ENCODE measurements at regions not wholly inside any gene's neighbourhood (a gene's known extent, or its start where the extent isn't known, plus 50 kb on each side); places are given as distances from the start of the nearest gene placed in this dataset.

DNA sequence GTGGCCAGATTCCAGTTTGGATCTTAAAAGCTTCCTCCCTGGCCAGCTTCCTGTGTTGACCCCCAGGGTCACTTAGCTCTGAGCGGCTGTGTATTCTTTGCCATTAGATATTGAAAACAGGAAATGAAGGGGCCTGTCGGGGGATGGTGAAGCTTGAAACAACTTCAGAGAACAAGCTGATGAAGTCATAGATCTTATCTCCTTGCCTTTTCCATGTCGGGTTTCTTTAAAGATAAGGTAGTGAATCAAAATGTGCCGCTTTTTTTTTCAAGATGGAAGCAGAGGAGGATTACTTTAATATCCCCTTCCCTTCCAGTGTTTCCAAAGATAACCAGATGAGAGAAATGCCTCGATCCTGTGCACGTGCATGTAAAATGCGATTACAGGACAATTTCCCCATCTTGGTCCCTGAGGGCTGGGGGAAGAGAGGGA lies 508.5 kb downstream of the MID1IP1 start:
- Mint-ChIP-seq H3K9me3 (ENCODE audit: low read depth) (peaks cover 29% of the 10 kb centered on the region), H3K27me3 (no peaks in the 10 kb centered on the region), H3K36me3 (ENCODE audit: insufficient read depth) (no peaks in the 10 kb centered on the region), H3K27ac (no peak overlapping the region), H3K4me3 (ENCODE audit: low read depth) (no peak overlapping the region), H3K4me1 (ENCODE audit: low read depth) (peaks cover 11% of the 10 kb centered on the region)
- TF ChIP-seq CTCF (IDR thresholded peaks at IDR 0.05; ENCODE audit: unreplicated experiment) = no peak
- DNase-seq (ENCODE audit: low spot score, unreplicated experiment) = no peak

GRCh38 chrX:39310891-39311290 lies 509.6 kb downstream of the MID1IP1 start:
- Mint-ChIP-seq H3K4me1 (ENCODE audit: low read depth) (peaks cover 11% of the 10 kb centered on the region), H3K27ac (peak overlapping the region; percentile 55), H3K4me3 (ENCODE audit: low read depth) (peak overlapping the region; percentile 33), H3K9me3 (ENCODE audit: low read depth) (peaks cover 28% of the 10 kb centered on the region), H3K36me3 (ENCODE audit: insufficient read depth) (no peaks in the 10 kb centered on the region), H3K27me3 (no peaks in the 10 kb centered on the region)
- no peak for TF ChIP-seq CTCF (IDR thresholded peaks at IDR 0.05; ENCODE audit: unreplicated experiment)
- DNase-seq (ENCODE audit: low spot score, unreplicated experiment) = no peak

- Mint-ChIP-seq H3K9me3 (ENCODE audit: low read depth) (peaks cover 31% of the 10 kb centered on the region), H3K4me3 (ENCODE audit: low read depth) (no peak overlapping the region), H3K27me3 (no peaks in the 10 kb centered on the region), H3K4me1 (ENCODE audit: low read depth) (peaks cover 11% of the 10 kb centered on the region), H3K36me3 (ENCODE audit: insufficient read depth) (peaks cover 2% of the 10 kb centered on the region), H3K27ac (no peak overlapping the region)
- no peak for DNase-seq (ENCODE audit: low spot score, unreplicated experiment)
- TF ChIP-seq CTCF (IDR thresholded peaks at IDR 0.05; ENCODE audit: unreplicated experiment) = no peak
These were observed 510.4 kb downstream of the MID1IP1 start for GRCh38 chrX:39311646-39312045.

- no peak overlapping the region for H3K27ac Mint-ChIP-seq
- H3K36me3 Mint-ChIP-seq (ENCODE audit: insufficient read depth) = peaks cover 2% of the 10 kb centered on the region
- H3K27me3 Mint-ChIP-seq = no peaks in the 10 kb centered on the region
- TF ChIP-seq CTCF (IDR thresholded peaks at IDR 0.05; ENCODE audit: unreplicated experiment) = no peak
- DNase-seq (ENCODE audit: low spot score, unreplicated experiment) = no peak
- peaks cover 11% of the 10 kb centered on the region for H3K4me1 Mint-ChIP-seq (ENCODE audit: low read depth)
- H3K4me3 Mint-ChIP-seq (ENCODE audit: low read depth) = no peak overlapping the region
- peaks cover 27% of the 10 kb centered on the region for H3K9me3 Mint-ChIP-seq (ENCODE audit: low read depth)
These were observed 511.9 kb downstream of the MID1IP1 start for GRCh38 chrX:39313146-39313545.

DNA sequence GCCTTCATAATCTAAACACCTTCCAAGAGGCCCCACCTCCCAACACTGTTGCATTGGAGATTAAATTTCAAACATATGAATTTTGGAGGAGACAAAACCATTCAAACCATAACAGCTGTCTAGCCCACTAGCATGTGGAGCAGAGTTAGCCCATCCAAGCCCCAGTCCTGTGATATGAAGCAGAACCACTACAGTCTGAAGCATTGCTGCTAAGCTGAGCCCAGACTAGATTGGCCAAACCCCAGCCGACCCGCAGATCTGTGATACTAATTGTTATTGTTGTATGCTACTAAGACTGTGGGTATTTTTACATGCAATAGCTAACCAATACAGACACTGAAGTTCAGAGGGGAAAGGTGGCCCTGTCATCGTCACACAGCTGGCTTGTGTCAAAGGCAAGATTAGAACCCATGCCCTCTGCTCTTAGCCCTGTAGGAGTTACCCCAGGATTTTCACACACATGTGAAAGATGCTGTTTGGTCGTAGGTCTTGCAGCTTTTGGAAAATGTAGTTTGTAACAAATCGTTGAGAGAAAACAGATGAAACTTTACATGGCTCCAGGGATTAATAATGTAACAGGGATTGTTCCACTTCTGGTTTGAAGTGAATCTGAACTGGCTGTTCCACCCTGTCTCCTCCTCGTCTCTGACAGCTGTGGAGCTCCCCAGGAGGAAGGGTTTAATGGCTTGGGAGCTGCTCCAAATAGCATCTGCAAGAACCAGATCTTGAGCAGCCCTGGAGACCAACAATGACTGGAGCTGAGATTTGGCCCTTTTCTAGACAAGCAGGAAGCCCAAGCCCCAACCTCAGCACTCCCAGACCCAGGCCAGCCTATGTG lies 517.5 kb downstream of the MID1IP1 start:
- TF ChIP-seq CTCF (IDR thresholded peaks at IDR 0.05; ENCODE audit: unreplicated experiment) = no peak
- no peak overlapping the region for H3K27ac Mint-ChIP-seq
- no peak overlapping the region for H3K4me3 Mint-ChIP-seq (ENCODE audit: low read depth)
- H3K4me1 Mint-ChIP-seq (ENCODE audit: low read depth) = no peaks in the 10 kb centered on the region
- no peak for DNase-seq (ENCODE audit: low spot score, unreplicated experiment)
- no peaks in the 10 kb centered on the region for H3K27me3 Mint-ChIP-seq
- peaks cover 2% of the 10 kb centered on the region for H3K36me3 Mint-ChIP-seq (ENCODE audit: insufficient read depth)
- peaks cover 26% of the 10 kb centered on the region for H3K9me3 Mint-ChIP-seq (ENCODE audit: low read depth)
